Cerebellar cortex (tissue), 1 donor: ENCODE measurements at regions not wholly inside any gene's neighbourhood (a gene's known extent, or its start where the extent isn't known, plus 50 kb on each side); places are given as distances from the start of the nearest gene placed in this dataset.
A peak's percentile ranks its signal among the peaks of the same experiment; 100 is the strongest.
"Not testable (repeated sequence)": the region's sequence is repeated elsewhere in the genome, so short reads cannot be mapped to it uniquely, and the experiment has no call there.

Experiments
- DNase-seq: peaks from one replicate; pipeline ENCODE4 v3.0.0-alpha.2; 2015; ENCODE audit warnings: low spot score

- no peak for DNase-seq
Measured at GRCh38 chr13:81153478-81153877, 812.6 kb upstream of the SPRY2 start.

DNA sequence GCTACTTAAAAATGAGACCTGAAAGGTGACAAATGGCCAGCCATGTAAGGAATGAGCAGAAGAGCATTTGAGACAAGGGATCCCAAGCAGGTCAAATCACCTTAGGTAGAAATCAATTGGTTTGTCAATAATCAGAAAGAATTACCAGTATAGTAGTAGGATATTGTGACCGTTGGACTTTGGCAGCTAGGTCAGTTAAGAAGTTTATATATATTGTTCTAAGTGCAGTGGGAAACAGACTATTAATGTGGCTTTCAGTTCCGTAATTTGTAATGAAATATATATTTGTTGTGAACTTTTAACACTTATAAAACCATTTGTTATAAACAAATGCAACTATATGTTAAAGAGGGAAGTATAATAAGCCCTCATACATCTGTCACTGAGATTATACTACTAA, 807.9 kb upstream of the SPRY2 start:
- DNase-seq: no peak

DNA sequence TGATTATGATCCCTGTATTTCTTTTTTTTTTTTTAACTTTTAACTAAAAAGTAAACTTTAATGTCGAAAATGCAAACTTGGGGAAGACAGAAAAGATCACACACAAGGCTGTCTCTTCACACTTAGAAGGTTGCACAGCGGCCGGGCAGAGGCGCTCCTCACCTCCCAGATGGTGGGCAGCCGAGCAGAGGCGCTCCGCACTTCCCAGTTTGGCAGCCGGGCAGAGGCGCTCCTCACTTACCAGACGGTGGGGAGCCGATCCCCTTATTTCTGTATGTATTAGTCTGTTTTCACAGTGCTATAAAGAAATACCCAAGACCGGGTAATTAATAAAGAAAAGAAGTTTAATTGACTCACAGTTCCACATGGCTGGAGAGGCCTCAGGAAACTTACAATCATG, 805.6 kb upstream of the SPRY2 start:
- DNase-seq: not testable (repeated sequence)

- no peak for DNase-seq
Measured at GRCh38 chr13:81142306-81142999, 801.5 kb upstream of the SPRY2 start.

GRCh38 chr13:81140675-81141074, 799.7 kb upstream of the SPRY2 start:
- DNase-seq: no peak

GRCh38 chr13:81139987-81140386, 799.1 kb upstream of the SPRY2 start:
- DNase-seq: no peak

GRCh38 chr13:81138353-81138980, 797.5 kb upstream of the SPRY2 start:
- no peak for DNase-seq

DNA sequence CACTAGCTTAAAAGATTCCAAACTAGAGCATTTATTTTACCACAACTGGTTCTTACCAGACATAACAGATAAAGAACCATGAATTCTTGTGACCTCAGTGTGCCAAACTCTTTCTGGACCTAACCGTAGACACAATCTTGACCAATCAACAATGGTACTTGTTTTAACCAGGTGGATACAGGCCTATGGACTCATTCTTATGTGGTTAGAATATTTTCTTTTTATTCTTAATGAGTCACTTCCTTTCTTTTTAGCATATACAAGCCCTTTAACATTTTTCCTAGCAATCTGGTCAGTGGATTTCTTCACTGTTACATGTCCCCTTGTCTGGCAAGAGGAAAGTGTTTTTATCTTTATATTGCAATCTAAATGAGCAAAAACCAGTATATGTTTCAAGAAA, 792.1 kb upstream of the SPRY2 start:
- DNase-seq: no peak

GRCh38 chr13:81117416-81117815, 776.5 kb upstream of the SPRY2 start:
- no peak for DNase-seq

DNA sequence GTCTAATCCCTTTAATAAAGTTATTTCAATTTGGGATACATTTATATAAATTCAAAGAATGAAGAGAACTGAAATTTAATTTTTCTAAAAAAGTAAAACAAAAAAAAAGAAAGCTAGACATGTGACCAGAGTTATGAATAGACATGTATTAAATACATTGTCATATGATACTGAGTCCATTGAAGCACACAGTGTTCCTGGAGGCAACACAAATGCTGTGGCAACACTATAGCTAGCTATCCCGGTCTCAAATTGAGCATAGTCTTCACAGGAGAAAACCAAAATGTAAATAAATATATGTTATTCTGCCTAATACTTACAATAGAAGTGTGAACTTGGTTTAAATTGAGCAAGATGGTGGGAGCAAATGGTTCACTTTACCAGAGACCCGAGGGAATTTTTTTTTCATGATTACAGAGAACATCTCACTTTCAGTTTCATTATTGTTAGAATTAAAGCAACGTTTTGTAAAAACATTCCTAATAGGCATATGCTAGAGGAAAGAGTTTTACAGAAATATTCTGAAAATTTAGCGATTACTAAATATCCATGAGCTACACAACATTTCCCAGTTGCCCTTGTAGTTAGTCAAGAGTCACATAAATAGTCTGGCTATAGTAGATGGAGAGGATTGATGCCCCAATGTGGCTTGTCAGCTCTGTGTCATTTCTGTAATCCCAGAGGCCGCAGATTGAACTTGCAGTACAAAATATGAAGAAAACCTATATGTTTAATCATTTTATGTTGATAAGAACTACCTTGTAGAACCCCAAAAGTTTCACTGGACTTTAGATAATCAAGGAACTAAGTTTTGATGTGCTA, 775.7 kb upstream of the SPRY2 start:
- DNase-seq: no peak

DNA sequence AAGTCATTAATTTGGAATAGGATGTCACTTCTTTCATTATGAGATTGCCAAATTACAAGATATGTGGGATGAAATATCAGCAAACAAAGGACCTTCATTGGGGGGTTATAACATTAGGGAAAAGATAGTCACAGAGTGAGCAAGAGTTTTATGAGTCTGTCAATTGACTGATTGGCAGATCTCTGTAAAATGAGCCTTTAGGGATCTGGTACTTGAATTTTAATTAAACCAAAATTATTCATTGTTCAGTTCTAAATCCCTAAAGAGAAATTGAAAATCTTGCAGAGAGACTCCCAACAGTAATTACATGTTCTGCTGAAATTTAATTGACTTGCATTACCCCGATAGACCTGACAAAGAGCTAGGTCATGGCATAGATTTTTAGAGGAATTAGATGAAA, 768.1 kb upstream of the SPRY2 start:
- no peak for DNase-seq

DNA sequence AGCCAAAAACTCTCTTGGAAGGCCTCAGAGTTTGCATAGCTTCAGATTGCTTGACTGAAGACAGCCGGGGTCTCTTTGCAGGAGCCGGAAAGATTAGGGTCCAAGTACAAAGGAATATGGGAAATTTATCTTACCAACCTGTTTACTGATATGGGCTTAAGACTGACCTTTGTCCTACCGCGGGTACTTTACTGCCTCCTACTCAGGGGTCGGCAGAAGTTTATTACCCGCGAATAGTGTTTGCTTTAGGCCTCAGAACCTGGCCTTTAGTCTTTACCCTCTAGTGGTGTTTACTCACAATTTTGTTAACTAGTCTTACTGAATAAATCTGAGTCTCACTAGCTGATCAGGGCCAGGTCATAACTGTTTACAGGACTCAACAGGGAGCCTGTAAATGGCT, 765.4 kb upstream of the SPRY2 start:
- DNase-seq: no peak

DNA sequence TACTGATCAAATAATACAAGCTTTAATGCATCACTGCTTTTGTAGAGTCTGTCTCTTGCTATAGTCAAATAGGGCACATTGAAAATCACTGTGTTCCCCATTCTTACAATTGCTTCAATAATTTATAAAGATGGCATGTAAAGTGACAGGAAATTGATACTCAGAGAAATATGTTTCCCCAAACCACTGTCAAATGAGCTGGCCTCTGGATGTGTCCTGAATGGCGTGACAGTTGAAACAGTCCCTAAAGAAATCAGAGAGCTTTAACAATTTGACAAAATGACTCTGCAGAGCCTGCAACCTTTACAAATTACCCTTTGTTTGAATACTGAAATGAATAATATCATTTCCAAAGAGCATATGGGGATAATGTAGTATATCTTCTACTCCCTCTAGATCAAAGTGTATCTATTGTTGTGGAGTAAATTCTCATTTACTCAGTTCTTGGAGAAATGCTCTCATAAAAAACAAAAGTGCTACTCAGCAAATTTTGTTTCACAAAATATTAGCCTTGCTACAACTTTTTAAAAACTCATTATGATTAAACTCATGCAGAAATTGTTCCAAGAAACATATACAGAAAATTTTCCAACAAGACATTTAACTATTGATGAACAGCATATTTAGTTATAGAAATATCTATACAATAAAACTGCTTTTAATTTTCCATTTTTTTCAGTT, 763.2 kb upstream of the SPRY2 start:
- no peak for DNase-seq

- not testable (repeated sequence) for DNase-seq
Measured at GRCh38 chr13:81102066-81102465, 761.1 kb upstream of the SPRY2 start.

- DNase-seq: no peak
Measured at GRCh38 chr13:81089371-81090157, 748.6 kb upstream of the SPRY2 start.

DNA sequence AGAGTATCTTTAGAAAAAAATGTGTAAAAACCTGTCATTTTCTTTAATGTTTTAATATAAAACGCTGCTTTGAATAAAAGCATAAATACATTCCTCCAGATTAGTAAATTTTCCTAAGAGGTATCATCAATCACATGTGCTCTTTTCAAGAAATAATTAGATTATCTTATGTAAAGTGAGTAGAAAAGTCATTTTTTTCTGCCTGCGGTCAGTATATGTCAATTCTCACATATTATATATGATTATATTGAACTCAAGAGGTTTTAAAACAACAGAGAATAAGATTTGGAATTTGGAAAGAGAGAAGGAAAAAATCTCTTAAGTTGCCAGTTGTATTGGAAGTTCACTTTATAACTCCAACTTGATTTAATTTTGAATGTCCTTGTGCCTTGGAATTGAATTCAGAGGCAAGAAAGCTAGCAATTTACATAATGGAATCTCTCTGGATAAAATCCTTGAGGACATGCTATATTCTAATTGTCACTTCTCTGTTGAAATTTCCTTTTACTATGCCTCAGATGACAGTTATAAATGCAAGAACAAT, 740.1 kb upstream of the SPRY2 start:
- DNase-seq: no peak

DNA sequence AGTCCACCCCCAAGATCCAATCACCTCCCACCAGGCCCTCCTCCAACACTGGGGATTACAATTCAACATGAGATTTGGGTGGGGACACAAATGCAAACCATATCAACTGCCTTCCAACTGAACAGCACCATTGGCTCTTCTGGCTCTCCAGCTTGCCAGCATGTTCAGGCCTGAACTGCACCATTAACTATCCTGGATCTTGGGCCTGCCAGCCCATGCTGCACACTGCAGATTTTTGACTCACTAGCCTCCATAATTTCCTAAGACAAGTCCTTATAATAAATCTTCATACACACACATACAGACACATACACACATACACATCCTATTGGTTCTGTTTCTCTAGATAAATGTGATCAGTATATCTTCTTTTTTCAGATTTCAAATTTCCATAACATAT, 737.1 kb upstream of the SPRY2 start:
- no peak for DNase-seq

DNA sequence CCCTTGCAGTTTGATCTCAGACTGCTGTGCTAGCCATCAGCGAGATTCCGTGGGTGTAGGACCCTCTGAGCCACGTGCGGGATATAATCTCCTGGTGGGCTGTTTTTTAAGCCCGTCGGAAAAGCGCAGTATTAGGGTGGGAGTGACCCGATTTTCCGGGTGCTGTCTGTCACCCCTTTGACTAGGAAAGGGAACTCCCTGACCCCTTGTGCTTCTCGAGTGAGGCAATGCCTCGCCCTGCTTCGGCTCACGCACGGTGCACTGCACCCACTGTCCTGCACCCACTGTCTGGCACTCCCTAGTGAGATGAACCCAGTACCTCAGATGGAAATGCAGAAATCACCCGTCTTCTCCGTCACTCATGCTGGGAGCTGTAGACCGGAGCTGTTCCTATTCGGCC, 728.9 kb upstream of the SPRY2 start:
- DNase-seq: not testable (repeated sequence)

GRCh38 chr13:81058916-81059290, 718.0 kb upstream of the SPRY2 start:
- DNase-seq: no peak

GRCh38 chr13:81058211-81058915, 717.4 kb upstream of the SPRY2 start:
- no peak for DNase-seq

GRCh38 chr13:81051873-81052272, 710.9 kb upstream of the SPRY2 start:
- peak; percentile 26 for DNase-seq
